CD4-positive, alpha-beta T cell treated with Interferon gamma for 1 hour (primary cell): ENCODE measurements at regions not wholly inside any gene's neighbourhood (a gene's known extent, or its start where the extent isn't known, plus 50 kb on each side); places are given as distances from the start of the nearest gene placed in this dataset.
"Not testable (repeated sequence)": the region's sequence is repeated elsewhere in the genome, so short reads cannot be mapped to it uniquely, and the experiment has no call there.

ENCODE experiments used
- DNase-seq: peaks from one replicate; pipeline ENCODE4 v3.0.0-alpha.2; 2020

- DNase-seq = no peak
These were observed 159.1 kb upstream of the TTC29 start for GRCh38 chr4:147104768-147105167.

- no peak for DNase-seq
These were observed 162.7 kb upstream of the TTC29 start for GRCh38 chr4:147108409-147108808.

- DNase-seq = no peak
These were observed 164.1 kb upstream of the TTC29 start for GRCh38 chr4:147109800-147110199.

- no peak for DNase-seq
These were observed 165.1 kb upstream of the TTC29 start for GRCh38 chr4:147110473-147111367.

GRCh38 chr4:147112196-147112595, 166.5 kb upstream of the TTC29 start:
- not testable (repeated sequence) for DNase-seq

GRCh38 chr4:147117431-147117830, 171.8 kb upstream of the TTC29 start:
- no peak for DNase-seq

GRCh38 chr4:147118528-147118927, 172.9 kb upstream of the TTC29 start:
- no peak for DNase-seq

GRCh38 chr4:147122685-147123084, 177.0 kb upstream of the TTC29 start:
- DNase-seq = no peak

GRCh38 chr4:147123146-147123545, 177.5 kb upstream of the TTC29 start:
- no peak for DNase-seq

GRCh38 chr4:147128787-147129186, 183.1 kb upstream of the TTC29 start:
- no peak for DNase-seq

- no peak for DNase-seq
These were observed 184.0 kb upstream of the TTC29 start for GRCh38 chr4:147129687-147130086.

- no peak for DNase-seq
These were observed 189.0 kb upstream of the TTC29 start for GRCh38 chr4:147134536-147135210.

- no peak for DNase-seq
These were observed 190.6 kb upstream of the TTC29 start for GRCh38 chr4:147136310-147136709.

GRCh38 chr4:147136751-147137150, 191.1 kb upstream of the TTC29 start:
- DNase-seq = no peak

GRCh38 chr4:147137280-147137679, 191.6 kb upstream of the TTC29 start:
- DNase-seq = no peak

- no peak for DNase-seq
These were observed 192.5 kb upstream of the TTC29 start for GRCh38 chr4:147138171-147138570.

- DNase-seq = no peak
These were observed 194.0 kb upstream of the TTC29 start for GRCh38 chr4:147139455-147140198.

GRCh38 chr4:147151763-147152162, 206.1 kb upstream of the TTC29 start:
- no peak for DNase-seq

GRCh38 chr4:147157860-147158701, 212.4 kb upstream of the TTC29 start:
- no peak for DNase-seq

- no peak for DNase-seq
These were observed 215.3 kb upstream of the TTC29 start for GRCh38 chr4:147160908-147161513.

GRCh38 chr4:147163311-147163710, 217.6 kb upstream of the TTC29 start:
- no peak for DNase-seq

- not testable (repeated sequence) for DNase-seq
These were observed 222.5 kb upstream of the TTC29 start for GRCh38 chr4:147168200-147168599.
